ENCODE measurements at regions not wholly inside any gene's neighbourhood (a gene's known extent, or its start where the extent isn't known, plus 50 kb on each side); places are given as distances from the start of the nearest gene placed in this dataset.

DNA sequence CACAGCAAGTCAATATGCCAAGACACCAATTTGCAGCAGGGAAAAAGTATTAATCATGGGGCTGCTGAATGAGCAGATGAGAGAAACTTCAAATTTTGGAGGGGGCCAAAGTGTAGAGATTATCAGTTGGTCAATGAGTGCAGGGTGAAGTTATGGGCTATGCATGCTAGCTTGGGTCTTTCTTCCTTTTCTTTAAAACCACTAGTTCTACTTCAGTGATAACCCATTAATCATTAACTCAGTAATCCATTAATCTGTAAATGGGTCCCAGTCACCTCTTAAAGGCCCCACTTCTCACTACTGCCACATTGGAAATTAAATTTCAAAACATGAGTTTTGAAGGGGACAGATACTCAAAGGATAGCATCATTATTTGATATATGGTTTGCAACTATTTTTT, 688.6 kb upstream of the ADGRL4 start:
- no peak for DNase-seq

DNA sequence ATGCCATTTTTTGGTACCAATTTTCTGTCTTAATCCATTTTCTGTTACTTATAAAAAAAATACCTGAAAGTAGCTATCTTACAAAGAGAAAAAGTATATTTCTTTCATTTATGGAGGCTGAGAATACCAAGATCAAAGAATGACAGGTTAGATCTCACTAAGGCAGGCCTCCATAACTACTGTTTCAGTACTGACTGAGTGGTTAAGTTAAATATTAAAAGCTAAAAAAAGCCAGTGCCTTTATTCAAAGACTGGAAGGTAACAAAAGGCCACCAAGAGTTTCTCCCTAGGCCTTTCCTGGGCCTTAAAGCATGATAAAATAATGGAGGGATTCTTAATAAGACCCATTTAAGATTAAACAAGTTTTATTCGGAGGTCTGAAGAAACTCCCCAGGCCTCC, 687.7 kb upstream of the ADGRL4 start:
- no peak for DNase-seq

DNA sequence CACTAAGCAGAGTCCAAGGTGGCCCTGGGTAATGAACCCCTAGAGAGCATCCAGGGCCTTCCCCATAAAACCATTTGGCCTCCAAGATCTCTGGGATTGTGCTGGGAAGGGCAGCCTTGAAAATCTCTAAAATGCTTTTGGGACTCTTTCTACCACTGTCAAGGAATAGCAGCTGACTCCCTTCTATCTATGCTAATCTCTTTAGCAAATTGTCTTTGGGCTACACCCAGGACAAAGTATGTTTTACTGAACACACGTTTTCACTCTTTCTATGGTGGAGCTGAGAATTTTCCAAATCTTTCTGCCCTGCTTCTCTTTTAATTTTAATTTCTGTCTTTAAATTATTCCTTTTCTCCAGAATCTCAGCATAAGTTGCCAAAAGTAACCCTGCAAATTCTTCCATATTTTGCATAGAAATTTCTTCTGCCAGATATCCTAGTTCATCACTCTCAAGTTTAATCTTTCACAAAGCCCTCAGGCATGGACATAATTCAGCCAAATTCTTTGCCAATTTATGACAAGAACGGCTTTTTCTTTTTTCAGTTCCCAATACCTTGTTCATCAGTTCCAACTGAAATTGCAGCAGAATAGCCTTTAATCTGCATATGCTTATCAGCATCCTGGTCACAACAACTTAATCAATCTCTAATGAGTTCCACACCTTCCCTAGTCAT, 687.0 kb upstream of the ADGRL4 start:
- no peak for DNase-seq

DNA sequence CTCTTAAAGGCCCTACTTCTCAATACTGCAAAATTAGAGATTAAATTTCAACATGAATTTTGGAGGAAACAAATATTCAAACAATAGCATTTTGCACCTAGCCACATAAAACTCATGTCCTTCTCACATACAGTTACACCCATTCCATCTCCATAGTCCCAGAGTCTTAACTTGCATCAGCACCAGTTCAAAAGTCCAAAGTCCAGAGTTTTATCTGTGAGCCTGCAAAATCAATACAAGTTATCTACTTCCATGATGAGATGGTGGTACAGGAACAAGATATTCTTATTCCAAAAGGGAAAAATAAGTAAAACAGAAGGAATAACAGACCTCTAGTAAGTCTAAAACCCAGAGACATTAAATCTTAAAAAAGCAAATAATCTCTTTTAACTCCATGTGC, 686.0 kb upstream of the ADGRL4 start:
- no peak for DNase-seq

DNA sequence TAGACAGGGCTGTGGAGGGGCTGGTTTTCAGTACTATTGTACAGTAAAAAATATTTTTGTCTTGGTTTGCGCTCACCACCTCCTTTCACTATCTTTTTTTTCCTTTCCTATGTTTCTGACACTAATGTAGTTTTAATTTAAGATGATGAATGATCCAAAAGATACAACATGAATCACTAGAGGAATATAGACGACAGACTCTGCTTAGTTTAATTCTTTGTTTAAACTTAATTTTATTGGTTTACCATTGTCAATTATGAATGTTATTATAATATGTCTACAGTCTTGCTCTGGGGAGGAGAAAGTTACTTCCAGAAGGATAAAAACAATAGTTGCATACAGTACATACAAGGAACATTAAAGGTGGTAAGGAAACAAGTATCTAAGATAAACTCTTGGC, 682.4 kb upstream of the ADGRL4 start:
- DNase-seq = no peak

DNA sequence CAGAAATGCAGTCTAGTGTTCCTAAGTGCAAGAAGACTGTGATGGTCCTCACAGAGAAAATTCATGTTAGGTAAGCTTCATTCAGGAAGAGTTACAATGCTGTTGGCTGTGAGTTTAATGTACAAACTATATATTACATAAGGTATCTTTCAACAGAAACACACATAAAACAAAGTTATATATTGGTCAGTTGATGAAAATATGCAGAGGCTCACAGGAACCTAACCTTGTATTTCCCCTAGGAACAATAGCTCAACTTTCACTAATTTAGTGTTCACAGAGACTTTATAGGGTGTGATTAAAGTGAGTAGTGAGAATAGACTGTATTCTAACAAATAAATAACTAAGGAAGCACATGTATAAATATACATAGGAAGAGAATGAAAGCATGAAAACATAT, 676.9 kb upstream of the ADGRL4 start:
- DNase-seq = no peak

DNA sequence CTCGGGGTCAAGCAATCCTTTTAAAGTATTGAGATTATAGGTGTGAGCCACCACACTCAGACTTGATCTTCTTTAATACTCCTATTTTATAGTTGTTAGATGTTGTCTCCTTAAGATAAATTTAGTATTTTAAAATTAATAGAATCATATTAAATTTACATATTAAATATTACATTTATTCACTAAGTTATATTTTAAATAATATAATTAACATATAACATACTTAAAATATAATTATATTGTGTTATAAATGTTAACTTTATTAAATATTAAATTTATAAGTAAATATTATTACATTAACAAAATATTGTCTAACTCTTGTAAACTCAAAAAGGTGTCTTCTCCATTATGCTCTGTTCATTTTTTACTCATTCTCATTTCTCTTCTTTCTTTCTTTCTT, 675.9 kb upstream of the ADGRL4 start:
- no peak for DNase-seq

DNA sequence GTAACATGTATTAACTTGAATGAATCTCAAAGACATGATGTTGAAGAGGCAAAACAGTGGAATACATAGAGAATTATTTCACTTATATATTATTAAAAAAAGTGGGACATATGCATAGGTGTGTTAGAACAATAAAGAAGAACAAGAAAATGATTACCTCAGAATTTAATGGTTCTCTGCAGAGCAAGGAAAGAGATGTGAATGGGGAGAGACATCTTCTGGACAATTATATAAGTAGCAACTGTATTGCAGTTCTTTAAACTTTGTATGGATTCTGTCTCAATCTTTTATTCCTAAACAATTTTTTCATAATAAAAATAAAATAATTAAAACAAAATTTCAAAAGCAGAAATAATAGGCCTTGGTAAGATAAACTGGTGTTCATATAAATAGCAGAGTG, 674.9 kb upstream of the ADGRL4 start:
- DNase-seq = no peak

DNA sequence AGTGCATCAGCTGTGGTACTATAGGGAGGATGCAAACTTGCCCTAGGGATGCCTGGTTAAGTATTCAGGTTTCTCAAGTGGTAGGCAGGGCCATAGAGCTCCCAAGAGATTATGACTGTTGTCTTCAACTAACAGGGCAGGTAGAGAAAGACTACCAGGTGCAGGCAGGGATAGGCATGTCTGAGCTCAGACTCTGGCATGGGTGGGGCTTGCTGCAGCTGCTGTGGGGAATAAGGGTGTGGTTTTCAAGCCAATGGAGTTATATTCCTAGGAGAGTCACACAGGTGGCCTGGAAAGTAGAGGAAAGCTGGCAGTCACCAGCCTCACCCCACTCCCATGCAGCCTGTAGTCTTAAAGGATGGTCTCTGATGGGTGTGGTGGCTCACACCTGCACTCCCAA, 673.4 kb upstream of the ADGRL4 start:
- no peak for DNase-seq

DNA sequence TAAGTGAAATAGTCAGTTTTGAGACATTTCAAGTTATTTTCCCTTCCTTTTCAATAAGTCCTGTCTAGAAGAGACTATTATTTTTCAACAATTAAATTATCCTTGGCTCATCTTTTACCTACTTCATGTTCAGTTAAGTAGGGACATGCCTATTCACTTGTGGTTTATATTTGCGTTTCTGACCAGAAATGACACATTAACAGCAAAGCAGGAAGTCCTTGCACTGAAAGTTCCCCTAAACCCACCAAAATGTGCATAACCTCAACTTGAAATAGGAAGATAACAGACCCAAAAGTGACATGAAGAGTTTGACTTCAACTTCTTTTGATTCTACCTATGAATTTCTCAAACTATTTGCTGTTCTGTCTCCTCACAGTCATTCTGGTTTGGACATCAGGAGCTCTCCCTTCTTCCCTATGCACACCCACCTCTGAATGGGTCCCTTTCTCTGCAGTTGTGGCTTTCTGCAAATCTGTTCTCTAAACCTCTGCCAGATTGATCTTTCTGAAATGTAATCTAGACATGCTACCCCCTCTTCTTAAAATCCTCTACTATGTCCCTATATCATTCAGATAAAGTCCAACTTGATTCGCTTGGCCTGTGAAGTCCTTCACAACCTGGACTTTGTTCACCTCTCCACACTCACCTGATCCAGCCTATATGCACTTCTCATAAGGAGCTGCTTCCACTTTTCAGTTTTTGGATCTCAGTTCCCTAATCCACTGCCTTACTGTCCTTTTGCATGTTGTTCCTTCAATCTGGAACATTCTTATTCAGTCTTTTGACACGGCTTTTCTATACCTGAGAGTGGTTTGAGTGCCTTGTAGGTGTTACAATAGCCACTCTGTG, 661.5 kb upstream of the ADGRL4 start:
- no peak for DNase-seq

DNA sequence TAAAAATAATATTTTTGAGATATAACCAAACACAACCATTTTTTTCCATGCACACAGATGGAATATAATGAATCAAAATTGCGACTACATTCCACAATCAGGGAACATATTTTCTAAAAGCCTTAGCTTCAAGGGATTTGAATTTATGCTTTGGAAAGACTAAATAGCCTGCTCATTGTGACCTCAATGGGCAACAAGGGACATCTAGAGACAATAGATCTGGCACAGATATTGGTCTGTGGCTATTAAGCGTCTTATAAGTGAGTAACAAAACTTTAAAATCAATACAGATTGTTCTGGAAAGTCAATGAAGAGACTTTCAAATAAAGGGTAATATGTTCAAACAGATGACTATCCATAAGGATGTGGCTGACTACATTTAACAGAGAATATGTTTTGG, 660.6 kb upstream of the ADGRL4 start:
- no peak for DNase-seq

DNA sequence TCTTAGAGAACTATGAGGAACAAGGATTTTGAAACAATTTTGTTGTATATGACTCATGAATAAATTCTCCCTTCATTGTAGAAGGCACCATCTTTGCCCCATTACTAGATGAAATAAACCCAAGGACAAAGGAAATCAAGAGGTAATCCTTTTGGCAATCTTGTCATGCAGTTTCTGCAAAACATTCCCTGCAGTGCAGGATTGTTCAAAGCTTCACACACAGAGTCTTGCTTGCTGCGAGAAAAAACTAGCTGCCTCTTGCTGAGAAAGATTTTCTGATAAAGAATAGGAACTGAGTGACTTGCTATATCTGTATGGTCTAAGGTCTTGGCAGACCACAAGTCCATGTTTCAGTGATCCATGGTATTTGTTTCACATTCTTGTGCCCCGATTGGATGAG, 657.4 kb upstream of the ADGRL4 start:
- DNase-seq = peak; percentile 21

DNA sequence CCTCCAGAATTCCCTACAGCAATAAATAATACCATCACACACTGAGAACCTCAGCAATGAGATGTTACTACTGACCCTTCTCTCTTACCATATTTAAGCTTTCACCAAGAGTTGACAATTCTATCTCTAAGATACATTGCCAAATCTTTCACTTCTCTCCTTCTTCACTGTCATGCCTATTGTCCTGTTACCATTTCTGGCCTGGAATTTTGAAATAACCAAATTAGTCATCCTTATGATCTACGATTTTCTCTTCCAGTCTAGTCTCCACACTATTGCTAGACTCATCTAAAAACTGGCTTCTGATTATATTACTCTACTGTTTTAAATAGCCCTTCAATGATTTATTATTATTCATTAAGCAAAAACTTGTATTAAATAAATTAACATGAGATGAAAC, 656.1 kb upstream of the ADGRL4 start:
- DNase-seq = peak; percentile 2

DNA sequence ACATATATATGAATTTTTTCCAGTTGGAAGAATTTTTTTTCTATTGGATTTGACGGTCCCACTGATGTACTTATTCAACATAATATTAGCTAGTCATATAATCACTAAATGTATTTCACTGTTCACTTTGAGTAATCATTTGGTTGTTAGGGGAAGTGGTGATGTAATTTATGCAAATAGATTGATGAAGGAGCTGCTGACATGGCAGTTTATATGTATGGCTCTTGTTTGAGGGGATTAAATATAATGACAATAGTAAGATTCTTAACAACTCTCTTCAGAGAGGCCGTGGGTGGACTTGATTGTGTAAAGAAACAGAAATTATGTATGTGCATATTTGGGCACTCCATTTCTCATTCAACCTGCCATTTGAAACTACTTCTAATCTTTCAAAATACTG, 653.6 kb upstream of the ADGRL4 start:
- no peak for DNase-seq

DNA sequence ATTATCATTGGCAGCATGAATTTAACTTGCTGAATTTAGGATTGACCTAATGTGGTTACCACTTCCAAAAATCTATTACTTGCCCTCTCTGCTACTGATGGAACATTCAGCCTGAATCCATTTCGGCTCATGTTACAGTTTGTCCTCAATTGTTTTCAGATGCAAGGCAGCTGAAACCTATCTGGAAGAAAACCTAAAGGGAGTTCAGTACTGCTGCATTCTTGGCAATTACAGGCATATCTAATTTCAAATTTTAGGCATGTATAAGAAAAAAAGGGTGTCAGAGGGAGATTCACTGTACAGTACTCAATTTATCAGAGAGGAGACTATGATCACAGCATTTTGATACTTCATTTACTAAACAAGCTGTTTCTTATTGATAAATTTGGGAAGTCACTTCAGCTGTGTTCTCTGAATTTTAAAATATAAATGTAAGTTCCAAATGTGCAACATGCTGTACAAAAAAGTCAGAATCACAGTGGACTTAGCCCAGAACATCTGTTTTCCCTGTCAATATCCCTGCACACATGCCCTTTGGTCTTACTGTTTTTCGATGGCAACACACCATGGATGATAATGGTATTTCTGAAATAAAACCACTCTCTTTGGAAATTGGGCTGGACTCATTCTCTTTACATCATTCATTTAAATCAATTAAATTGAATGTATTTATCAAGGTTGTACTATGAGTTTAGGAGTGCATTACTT, 651.6 kb upstream of the ADGRL4 start:
- DNase-seq = peak; percentile 31

DNA sequence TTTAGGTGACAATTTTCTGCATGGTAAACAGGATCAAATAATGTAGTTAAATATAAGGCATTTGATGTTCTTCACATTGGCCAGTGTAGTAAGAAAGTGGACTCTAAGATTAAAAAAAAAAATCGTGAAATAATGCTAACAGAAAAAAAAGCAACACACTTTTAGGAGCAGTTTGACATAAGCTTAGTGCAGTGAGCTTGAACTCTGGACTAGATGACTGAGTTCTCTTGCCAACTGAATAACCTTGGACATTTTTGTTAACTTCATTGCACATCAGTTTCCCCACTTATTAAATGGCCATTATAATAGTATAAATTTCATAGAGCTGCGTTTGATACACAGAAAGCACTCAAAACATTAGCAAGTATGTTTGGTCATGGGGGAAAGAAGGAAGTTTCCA, 649.3 kb upstream of the ADGRL4 start:
- no peak for DNase-seq

DNA sequence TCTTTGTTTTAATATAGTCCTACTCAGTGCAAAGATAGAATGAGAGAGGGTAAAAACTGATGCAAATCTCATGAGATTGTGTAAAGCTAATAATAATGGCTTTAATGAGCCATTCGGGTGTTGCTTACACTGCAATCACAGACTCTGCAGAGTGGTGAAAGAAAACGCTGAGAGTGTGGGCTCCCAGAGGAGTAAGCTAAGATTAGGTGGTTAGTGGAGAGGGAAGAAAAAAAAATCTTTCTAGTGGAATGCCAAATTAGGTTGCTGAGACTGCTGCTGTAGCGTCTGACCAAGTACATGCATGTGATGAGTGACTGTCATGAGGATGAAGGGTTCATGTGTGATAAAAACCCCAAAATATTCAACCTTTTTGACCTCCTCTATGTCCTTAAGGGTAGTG, 645.9 kb upstream of the ADGRL4 start:
- no peak for DNase-seq

DNA sequence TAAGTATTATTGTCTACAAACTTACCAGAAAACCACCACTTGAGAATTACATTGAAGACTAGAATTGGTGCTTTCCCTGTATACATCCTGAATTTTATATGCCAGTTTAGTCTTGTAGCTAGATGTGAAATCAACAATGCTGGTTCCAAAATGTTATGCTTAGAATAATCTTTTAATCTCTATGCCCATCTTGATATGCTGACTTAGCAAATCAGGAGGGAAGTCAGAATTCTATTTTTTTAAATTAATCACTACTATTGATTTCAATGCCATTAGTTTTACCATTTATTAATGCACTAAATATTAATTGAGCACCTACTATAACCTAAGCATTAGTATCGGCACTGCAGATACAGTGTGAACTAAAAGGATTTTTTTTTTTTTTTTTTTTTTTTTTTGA, 641.6 kb upstream of the ADGRL4 start:
- no peak for DNase-seq

DNA sequence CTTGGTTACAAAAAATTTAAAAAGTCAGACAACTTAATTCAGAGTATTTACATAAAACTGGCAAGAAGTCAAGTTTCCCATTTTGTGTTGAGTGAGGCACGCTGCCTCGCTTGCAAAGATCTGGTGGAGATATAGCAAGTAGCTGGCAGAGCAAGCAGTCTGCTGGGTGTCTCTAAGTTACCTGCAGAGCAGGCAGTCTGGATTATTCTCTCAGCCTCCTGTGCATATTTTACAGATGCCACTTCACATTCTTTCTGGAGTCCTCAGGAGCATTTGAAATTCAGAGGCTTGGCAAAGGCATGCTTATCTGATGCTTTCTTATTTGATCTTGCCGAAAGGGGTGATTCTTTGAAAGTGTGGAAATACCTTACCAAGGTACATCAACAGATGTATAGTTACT, 640.4 kb upstream of the ADGRL4 start:
- DNase-seq = no peak

DNA sequence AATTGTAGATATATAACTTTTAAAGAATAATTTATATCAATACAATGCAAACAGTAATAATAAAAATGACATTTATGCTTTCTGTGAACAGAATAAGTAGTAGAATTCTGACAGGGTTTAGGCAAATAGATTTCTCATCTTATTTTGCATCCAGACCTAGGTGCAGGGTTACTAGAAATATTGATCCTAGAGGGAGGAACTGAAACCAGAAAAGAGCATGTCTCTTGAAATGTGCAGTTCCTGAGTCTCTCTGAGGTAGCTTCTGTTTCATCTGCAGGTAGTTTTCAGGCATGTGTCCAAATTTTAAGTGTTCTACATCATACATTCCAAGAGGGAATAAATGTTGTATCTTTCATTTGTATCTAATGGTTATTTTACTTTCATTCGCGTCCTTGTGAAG, 631.9 kb upstream of the ADGRL4 start:
- DNase-seq = no peak

DNA sequence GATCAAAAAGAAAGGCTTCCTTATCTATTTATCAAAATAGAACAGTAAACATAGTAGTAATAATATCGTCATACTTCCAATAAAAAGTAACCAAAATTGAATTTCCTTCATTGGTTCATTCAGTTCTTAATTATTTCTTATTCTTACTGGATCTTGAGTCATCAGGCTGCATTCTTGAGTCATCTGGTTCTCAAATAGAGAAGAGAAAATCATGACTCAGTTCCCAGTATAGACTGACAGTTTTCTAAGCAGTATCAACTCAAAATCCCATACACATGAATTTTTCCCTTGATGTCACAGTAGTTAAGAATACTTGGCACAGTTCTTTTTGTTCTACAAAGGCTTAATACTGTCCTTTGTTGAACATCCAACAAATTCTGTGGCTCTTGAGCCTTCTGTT, 626.9 kb upstream of the ADGRL4 start:
- DNase-seq = peak; percentile 86

DNA sequence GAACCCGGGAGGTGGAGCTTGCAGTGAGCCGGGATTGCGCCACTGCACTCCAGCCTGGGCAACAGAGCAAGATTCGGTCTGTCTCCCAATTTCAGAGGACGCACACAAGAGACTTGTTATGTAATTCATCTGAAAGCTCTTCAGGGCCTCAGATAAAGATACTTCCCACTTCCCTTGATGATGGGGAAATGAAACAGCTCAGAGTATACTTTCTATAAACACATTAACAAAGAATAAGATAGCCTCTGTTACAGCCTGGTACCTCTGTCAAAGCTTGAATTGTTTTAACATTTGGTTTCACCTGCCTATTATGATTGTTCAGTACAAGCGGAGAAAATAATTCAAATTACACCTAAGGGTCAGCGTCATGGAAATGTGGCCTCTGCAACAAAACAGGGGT, 622.9 kb upstream of the ADGRL4 start:
- no peak for DNase-seq

DNA sequence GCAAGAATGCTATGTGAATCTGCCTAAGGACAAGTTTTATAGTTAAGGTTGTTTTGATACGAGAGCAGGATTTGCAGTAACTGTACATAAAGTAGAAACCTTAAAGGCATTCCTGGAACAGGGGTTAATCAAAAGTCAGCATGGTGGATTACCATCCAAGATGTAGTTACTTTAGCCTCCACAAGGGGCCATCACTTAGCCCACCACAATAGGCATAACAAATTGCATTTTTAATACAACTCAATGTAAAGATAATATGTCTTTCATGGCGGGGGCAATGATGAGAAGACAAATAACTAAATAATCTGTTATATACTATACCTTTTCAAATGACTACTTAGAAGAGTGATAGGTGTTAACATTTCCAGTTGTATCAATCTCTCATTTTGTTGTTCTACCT, 611.2 kb upstream of the ADGRL4 start:
- no peak for DNase-seq

DNA sequence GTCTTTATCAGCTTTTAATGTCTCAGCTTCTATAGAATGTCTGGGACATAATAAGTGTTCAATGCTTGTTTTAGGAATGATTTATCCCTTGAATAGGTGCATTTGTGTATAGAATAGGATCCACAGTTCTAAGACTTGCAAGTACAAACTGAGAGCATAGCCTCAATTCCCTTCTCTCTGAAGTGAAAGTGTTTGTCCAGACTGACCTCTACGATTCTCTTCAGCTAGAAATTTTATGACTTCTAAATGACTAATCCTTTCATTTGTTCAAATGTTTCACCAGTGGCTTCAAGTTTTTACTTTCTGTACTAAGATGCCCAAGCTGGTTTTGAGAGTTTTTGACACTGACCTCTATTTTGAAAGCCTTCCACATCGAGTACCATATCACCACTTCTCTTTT, 608.2 kb upstream of the ADGRL4 start:
- DNase-seq = no peak

Measured in fibroblast of skin of right quadriceps (primary cell).